MM.1S (cell line): ENCODE measurements at regions not wholly inside any gene's neighbourhood (a gene's known extent, or its start where the extent isn't known, plus 50 kb on each side); places are given as distances from the start of the nearest gene placed in this dataset.

Experiments
- DNase-seq: peaks from one replicate; pipeline ENCODE4 v3.0.0-alpha.2; 2015
- H2AFZ ChIP-seq: fragments of 300-600 bp; sonication (generic); 2 replicates; pipeline ENCODE4 v1.6.0; 2016; ENCODE audit warnings: antibody characterized with exemption, low read length
- H3F3A ChIP-seq: fragments of 300-600 bp; sonication (generic); 2 replicates; pipeline ENCODE4 v1.6.1; 2016; ENCODE audit warnings: mild to moderate bottlenecking, antibody characterized with exemption, low read length, moderate library complexity, mixed read lengths; ENCODE audit not compliant: insufficient read depth
- H3K27ac ChIP-seq: fragments of 300-600 bp; sonication (generic); 2 replicates; pipeline ENCODE4 v1.5.1; 2016; ENCODE audit warnings: mild to moderate bottlenecking, low read length
- H3K27me3 ChIP-seq: fragments of 300-600 bp; sonication (generic); replicated peaks from 2 replicates; pipeline ENCODE4 v1.6.0; 2016; ENCODE audit warnings: low read length; ENCODE audit not compliant: insufficient read depth
- H3K36me3 ChIP-seq: fragments of 300-600 bp; sonication (generic); replicated peaks from 2 replicates; pipeline ENCODE4 v1.6.1; 2016; ENCODE audit warnings: mild to moderate bottlenecking, low read length, mixed read lengths; ENCODE audit not compliant: insufficient read depth
- H3K4me1 ChIP-seq: fragments of 300-600 bp; sonication (generic); 2 replicates; pipeline ENCODE4 v1.6.1; 2016; ENCODE audit warnings: low read length, mixed read lengths
- H3K4me2 ChIP-seq: fragments of 300-600 bp; sonication (generic); 2 replicates; pipeline ENCODE4 v1.6.0; 2016; ENCODE audit warnings: low read depth, low read length
- H3K4me3 ChIP-seq: fragments of 300-600 bp; sonication (generic); 2 replicates; pipeline ENCODE4 v1.5.1; 2016; ENCODE audit warnings: low read length, mixed read lengths
- H3K79me2 ChIP-seq: fragments of 300-600 bp; sonication (generic); 2 replicates; pipeline ENCODE4 v1.6.1; 2016; ENCODE audit warnings: mixed run types, low read length, mixed read lengths
- H3K9ac ChIP-seq: fragments of 300-600 bp; sonication (generic); 2 replicates; pipeline ENCODE4 v1.6.1; 2016; ENCODE audit warnings: low read length, mixed read lengths
- H3K9me2 ChIP-seq: fragments of 300-600 bp; sonication (generic); replicated peaks from 2 replicates; pipeline ENCODE4 v1.6.1; 2016; ENCODE audit warnings: mild to moderate bottlenecking, low read length, mixed read lengths; ENCODE audit not compliant: insufficient read depth
- H3K9me3 ChIP-seq: fragments of 300-600 bp; sonication (generic); replicated peaks from 2 replicates; pipeline ENCODE4 v1.6.1; 2016; ENCODE audit warnings: mild to moderate bottlenecking, low read length, mixed read lengths; ENCODE audit not compliant: insufficient read depth
- H4K20me1 ChIP-seq: fragments of 300-600 bp; sonication (generic); 2 replicates; pipeline ENCODE4 v1.6.1; 2016; ENCODE audit warnings: mild to moderate bottlenecking, low read length, moderate library complexity, mixed read lengths; ENCODE audit not compliant: insufficient read depth
- CTCF ChIP-seq: fragments of 300-600 bp; sonication (generic); IDR thresholded peaks from 2 replicates; pipeline ENCODE4 v1.5.1; 2016; ENCODE audit warnings: antibody characterized with exemption, low read length, mixed read lengths
- EZH2 ChIP-seq: fragments of 300-600 bp; sonication (generic); optimal IDR thresholded peaks from 2 replicates; pipeline ENCODE3; 2017; ENCODE audit warnings: low read depth, mild to moderate bottlenecking, antibody characterized with exemption, low read length, mixed read lengths
- EZH2phosphoT487 ChIP-seq: fragments of 300-600 bp; sonication (generic); IDR thresholded peaks from 2 replicates; pipeline ENCODE4 v1.6.1; 2018; ENCODE audit warnings: antibody characterized with exemption, low read length

DNA sequence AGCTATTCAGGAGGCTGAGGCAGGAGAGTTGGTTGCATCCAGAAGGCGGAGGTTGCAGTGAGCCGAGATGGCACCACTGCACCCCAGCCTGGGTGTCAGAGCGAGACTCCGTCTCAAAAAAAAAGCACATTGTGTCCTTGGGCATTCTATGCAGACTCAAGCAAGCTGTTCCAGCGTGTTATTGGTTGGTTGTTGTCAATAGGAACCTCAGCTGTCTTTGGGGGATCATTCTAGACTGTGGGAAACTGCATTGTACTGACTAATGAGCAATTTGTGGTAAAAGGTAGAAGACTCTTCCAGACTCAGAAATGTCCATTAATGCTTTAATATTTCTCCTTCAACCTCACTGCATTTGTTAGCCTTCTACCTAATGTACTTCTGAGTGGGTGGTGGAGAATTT, 379.5 kb upstream of the GRAMD2B start:
- no peaks in the 10 kb centered on the region for H3K27me3 ChIP-seq
- H3K27ac ChIP-seq, result no peak overlapping the region
- no peak overlapping the region for H3K4me2 ChIP-seq

GRCh38 chr5:126044111-126044668, 379.0 kb upstream of the GRAMD2B start:
- Histone ChIP-seq H3K4me2 (no peak overlapping the region), H3F3A (no peaks in the 10 kb centered on the region), H3K36me3 (no peaks in the 10 kb centered on the region), H3K9me2 (no peaks in the 10 kb centered on the region), H3K27ac (no peak overlapping the region), H4K20me1 (no peaks in the 10 kb centered on the region), H3K9me3 (no peaks in the 10 kb centered on the region), H3K4me3 (no peak overlapping the region), H3K4me1 (no peaks in the 10 kb centered on the region), H3K9ac (no peak overlapping the region), H3K27me3 (no peaks in the 10 kb centered on the region), H3K79me2 (no peaks in the 10 kb centered on the region), H2AFZ (no peak overlapping the region)
- DNase-seq, result peak; percentile 18
- TF ChIP-seq EZH2 (no peak), CTCF (no peak), EZH2phosphoT487 (no peak)

More for the DNA sequence above, 379.5 kb upstream of the GRAMD2B start:
- no peaks in the 10 kb centered on the region for H3K4me1 ChIP-seq
- no peaks in the 10 kb centered on the region for H3F3A ChIP-seq
- no peak overlapping the region for H3K9ac ChIP-seq
- H3K9me3 ChIP-seq, result no peaks in the 10 kb centered on the region
- no peaks in the 10 kb centered on the region for H3K79me2 ChIP-seq
- no peak overlapping the region for H3K4me3 ChIP-seq
- TF ChIP-seq EZH2, result no peak
- TF ChIP-seq EZH2phosphoT487, result no peak
- no peak for TF ChIP-seq CTCF
- no peaks in the 10 kb centered on the region for H3K36me3 ChIP-seq
- DNase-seq, result no peak
- H4K20me1 ChIP-seq, result no peaks in the 10 kb centered on the region
- H2AFZ ChIP-seq, result no peak overlapping the region
- no peaks in the 10 kb centered on the region for H3K9me2 ChIP-seq

DNA sequence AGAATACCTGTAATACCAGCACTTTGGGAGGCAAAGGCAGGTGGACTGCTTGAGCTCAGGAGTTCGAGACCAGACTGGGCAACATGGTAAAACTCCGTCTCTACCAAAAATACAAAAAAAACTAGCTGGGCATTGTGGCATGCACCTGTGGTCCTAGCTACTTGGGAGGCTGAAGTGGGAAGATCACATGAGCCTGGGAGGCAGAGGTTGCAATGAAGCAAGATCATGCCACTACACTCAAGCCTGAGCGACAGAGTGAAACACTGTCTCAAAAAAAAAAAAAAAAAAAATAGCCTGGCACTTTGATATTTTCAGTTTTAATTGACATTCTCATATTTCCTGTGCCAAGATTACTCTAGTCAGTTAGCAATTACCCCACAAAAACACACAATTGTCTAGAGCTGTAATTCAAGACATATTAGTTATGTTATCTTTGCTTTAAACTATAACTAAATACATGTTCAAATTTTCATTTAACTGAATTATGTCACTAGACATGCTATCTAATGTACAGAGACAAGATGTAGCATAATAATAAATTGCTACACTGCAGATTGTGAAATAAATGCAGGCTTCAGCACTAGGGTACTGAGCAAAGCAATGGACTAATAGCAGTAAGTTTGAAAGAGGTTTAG, 378.2 kb upstream of the GRAMD2B start:
- Histone ChIP-seq H3K36me3 (no peaks in the 10 kb centered on the region), H3K4me3 (no peak overlapping the region), H3K4me1 (no peaks in the 10 kb centered on the region), H3K4me2 (no peak overlapping the region), H3K27ac (no peak overlapping the region), H3K79me2 (no peaks in the 10 kb centered on the region), H3K27me3 (no peaks in the 10 kb centered on the region), H3K9ac (no peak overlapping the region), H4K20me1 (no peaks in the 10 kb centered on the region), H3F3A (no peaks in the 10 kb centered on the region), H3K9me2 (no peaks in the 10 kb centered on the region), H3K9me3 (no peaks in the 10 kb centered on the region), H2AFZ (no peak overlapping the region)
- no peak for DNase-seq
- no peak for TF ChIP-seq EZH2
- TF ChIP-seq CTCF, result no peak
- no peak for TF ChIP-seq EZH2phosphoT487
